ENCODE measurements at regions not wholly inside any gene's neighbourhood (a gene's known extent, or its start where the extent isn't known, plus 50 kb on each side); places are given as distances from the start of the nearest gene placed in this dataset.
A peak's percentile ranks its signal among the peaks of the same experiment; 100 is the strongest.
"Not testable (repeated sequence)": the region's sequence is repeated elsewhere in the genome, so short reads cannot be mapped to it uniquely, and the experiment has no call there.

DNA sequence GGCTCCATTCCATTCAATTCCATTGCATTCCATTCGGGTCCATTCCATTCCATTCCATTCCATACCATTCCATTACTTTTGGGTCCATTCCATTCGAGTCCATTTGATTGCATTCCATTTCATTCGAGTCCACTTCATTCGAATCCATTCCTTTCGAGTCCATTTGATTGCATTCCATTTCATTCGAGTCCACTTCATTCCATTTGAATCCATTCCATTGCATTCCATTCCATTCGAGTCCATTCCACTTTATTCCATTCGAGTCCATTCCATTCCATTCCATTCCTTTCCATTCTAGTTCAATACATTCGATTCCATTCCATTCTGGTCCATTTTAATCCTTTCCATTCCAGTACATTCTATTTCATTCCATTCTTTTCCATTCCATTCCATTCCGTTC lies 334.0 kb downstream of the ZNF33B start:
- ATAC-seq (ENCODE audit: low read depth): no peak
- Histone ChIP-seq H3K4me3 (ENCODE audit: severe bottlenecking) (no peak overlapping the region), H3K9me3 (ENCODE audit: severe bottlenecking) (peaks cover 27% of the 10 kb centered on the region), H3K36me3 (ENCODE audit: low read depth) (no peaks in the 10 kb centered on the region), H3K27me3 (ENCODE audit: insufficient read depth, poor library complexity, severe bottlenecking) (no peaks in the 10 kb centered on the region), H3K27ac (ENCODE audit: poor library complexity, severe bottlenecking) (no peak overlapping the region), H3K4me1 (ENCODE audit: insufficient read depth, poor library complexity, severe bottlenecking) (no peaks in the 10 kb centered on the region)
- TF ChIP-seq, protein P1, sequence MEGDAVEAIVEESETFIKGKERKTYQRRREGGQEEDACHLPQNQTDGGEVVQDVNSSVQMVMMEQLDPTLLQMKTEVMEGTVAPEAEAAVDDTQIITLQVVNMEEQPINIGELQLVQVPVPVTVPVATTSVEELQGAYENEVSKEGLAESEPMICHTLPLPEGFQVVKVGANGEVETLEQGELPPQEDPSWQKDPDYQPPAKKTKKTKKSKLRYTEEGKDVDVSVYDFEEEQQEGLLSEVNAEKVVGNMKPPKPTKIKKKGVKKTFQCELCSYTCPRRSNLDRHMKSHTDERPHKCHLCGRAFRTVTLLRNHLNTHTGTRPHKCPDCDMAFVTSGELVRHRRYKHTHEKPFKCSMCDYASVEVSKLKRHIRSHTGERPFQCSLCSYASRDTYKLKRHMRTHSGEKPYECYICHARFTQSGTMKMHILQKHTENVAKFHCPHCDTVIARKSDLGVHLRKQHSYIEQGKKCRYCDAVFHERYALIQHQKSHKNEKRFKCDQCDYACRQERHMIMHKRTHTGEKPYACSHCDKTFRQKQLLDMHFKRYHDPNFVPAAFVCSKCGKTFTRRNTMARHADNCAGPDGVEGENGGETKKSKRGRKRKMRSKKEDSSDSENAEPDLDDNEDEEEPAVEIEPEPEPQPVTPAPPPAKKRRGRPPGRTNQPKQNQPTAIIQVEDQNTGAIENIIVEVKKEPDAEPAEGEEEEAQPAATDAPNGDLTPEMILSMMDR (IDR thresholded peaks at IDR 0.05; ENCODE audit: poor library complexity, severe bottlenecking): no peak
- DNase-seq (ENCODE audit: low spot score): no peak

DNA sequence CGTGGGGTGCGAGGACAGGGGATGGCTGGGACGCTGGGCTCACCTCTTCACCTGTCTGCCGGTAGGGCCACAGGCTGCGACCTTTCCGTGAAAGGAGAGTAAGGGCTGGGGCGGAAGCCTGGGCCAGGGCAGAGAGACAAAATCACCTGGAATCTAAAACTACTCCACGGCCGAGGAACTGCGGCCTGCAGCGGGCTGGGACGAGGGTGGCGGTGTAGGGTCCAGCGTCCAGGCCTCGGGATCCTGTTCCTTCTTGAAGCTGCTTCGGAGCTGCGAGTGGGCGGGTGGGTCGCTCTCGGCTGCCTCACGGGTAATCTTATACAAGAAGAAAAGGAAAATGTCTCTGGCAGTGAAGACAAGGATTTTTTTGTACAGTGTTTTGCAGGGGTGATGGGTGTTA lies 356.5 kb downstream of the ZNF33B start:
- not testable (repeated sequence) for H3K36me3 ChIP-seq (ENCODE audit: low read depth); H3K27me3 ChIP-seq (ENCODE audit: insufficient read depth, poor library complexity, severe bottlenecking); H3K4me1 ChIP-seq (ENCODE audit: insufficient read depth, poor library complexity, severe bottlenecking); H3K4me3 ChIP-seq (ENCODE audit: severe bottlenecking); ATAC-seq (ENCODE audit: low read depth); H3K27ac ChIP-seq (ENCODE audit: poor library complexity, severe bottlenecking); DNase-seq (ENCODE audit: low spot score); H3K9me3 ChIP-seq (ENCODE audit: severe bottlenecking)

DNA sequence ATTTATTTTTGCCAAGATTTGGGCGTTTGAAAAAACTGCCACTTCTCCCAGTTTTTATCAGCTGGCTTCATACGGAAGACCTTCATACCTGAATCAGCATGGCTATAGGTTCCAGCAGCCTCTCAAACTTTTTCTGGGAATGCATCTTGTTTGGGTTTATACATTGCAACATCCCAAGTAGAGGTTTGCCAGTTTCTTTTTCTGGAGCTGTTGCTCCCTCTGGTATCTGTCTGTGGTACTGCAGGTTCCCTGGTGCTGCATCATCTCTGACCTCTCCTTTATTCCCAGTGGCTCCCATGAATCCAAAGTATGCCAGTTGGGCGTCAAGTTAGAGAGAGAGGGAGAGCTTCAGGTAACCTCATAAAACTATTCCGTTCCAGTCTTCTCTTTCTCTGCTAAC lies 368.6 kb downstream of the ZNF33B start:
- H3K36me3 ChIP-seq (ENCODE audit: low read depth); H3K9me3 ChIP-seq (ENCODE audit: severe bottlenecking); H3K4me3 ChIP-seq (ENCODE audit: severe bottlenecking); H3K4me1 ChIP-seq (ENCODE audit: insufficient read depth, poor library complexity, severe bottlenecking); H3K27me3 ChIP-seq (ENCODE audit: insufficient read depth, poor library complexity, severe bottlenecking); ATAC-seq (ENCODE audit: low read depth); H3K27ac ChIP-seq (ENCODE audit: poor library complexity, severe bottlenecking); DNase-seq (ENCODE audit: low spot score): not testable (repeated sequence)

DNA sequence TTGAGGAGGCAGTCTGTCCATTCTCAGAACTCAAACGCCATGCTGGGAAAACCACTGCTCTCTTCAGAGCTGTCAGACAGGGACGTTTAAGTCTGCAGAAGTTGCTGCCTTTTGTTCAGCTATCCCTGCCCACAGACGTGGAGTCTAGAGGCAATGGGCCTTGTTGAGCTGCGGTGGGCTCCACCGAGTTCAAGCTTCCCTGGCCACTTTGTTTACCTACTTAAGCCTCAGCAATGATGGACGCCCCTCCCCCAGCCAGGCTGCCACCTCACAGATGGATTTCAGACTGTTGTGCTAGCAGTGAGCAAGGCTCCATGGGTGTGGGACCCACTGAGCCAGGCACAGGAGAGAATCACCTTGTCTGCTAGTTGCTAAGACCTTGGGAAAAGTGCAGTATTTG lies 375.1 kb downstream of the ZNF33B start:
- H3K27me3 ChIP-seq (ENCODE audit: insufficient read depth, poor library complexity, severe bottlenecking); ATAC-seq (ENCODE audit: low read depth); DNase-seq (ENCODE audit: low spot score); H3K4me1 ChIP-seq (ENCODE audit: insufficient read depth, poor library complexity, severe bottlenecking); H3K36me3 ChIP-seq (ENCODE audit: low read depth); H3K27ac ChIP-seq (ENCODE audit: poor library complexity, severe bottlenecking); H3K9me3 ChIP-seq (ENCODE audit: severe bottlenecking); H3K4me3 ChIP-seq (ENCODE audit: severe bottlenecking): not testable (repeated sequence)

DNA sequence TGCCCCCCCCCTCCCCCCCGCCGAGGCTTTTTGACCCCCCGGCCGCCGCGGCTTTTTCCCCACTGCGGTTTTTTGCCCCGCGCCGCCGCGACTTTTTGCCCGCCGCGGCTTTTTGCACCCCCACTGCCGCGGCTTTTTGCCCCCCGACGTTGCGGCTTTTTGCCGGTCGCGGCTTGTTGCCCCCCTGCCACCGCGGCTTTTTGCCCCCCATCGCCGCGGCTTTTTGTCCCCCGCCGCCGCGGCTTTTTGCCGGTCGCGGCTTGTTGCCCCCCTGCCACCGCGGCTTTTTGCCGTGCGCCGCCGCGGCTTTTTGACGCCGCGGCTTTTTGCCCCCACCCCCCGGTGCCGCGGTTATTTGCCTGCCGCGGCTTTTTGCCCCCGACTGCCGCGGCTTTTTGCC lies 395.4 kb downstream of the ZNF33B start:
- not testable (repeated sequence) for H3K9me3 ChIP-seq (ENCODE audit: severe bottlenecking); DNase-seq (ENCODE audit: low spot score); H3K36me3 ChIP-seq (ENCODE audit: low read depth); ATAC-seq (ENCODE audit: low read depth); H3K4me1 ChIP-seq (ENCODE audit: insufficient read depth, poor library complexity, severe bottlenecking); H3K27ac ChIP-seq (ENCODE audit: poor library complexity, severe bottlenecking); H3K27me3 ChIP-seq (ENCODE audit: insufficient read depth, poor library complexity, severe bottlenecking); H3K4me3 ChIP-seq (ENCODE audit: severe bottlenecking)

DNA sequence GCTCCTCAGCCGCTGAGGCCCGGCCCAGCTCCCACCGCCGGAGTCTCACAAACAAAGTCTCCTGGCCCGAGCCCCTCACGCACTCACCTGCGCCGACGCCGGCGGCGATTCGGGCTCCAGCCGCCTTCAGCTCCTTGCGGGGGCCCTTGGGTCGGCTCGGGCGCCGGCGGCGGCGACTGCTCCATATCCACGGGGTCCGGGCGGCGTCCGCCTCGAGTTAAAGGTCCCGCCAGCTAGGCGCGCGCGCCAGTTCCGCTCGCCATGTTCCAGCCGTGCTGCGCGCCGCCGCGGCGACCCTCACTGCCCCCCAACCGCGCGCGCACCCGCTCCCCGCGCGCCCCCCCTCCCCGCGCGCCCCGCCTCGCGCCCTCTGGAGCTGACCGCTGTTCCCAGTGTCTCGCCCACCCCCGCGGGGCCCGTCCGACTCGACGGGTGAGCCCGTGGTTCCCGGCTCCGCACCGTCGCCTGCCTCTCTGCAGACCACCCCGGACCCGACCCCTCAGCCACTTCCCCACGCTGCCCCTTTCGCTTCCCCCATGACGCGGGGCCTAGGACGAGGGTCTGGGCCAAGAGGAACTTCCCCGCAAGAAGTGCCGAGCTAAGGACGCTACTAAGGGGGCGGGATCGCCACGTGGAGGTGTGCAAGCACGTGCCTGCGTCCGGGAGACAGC lies 396.1 kb downstream of the ZNF33B start:
- TF ChIP-seq, protein P1 (IDR thresholded peaks at IDR 0.05; ENCODE audit: poor library complexity, severe bottlenecking): no peak
- H3K9me3 ChIP-seq (ENCODE audit: severe bottlenecking): no peaks in the 10 kb centered on the region
- H3K27me3 ChIP-seq (ENCODE audit: insufficient read depth, poor library complexity, severe bottlenecking): peaks cover 4% of the 10 kb centered on the region
- H3K4me3 ChIP-seq (ENCODE audit: severe bottlenecking): no peak overlapping the region
- H3K36me3 ChIP-seq (ENCODE audit: low read depth): no peaks in the 10 kb centered on the region
- peak; percentile 32 for DNase-seq (ENCODE audit: low spot score)
- no peak overlapping the region for H3K27ac ChIP-seq (ENCODE audit: poor library complexity, severe bottlenecking)
- no peak for ATAC-seq (ENCODE audit: low read depth)
- H3K4me1 ChIP-seq (ENCODE audit: insufficient read depth, poor library complexity, severe bottlenecking): no peaks in the 10 kb centered on the region

DNA sequence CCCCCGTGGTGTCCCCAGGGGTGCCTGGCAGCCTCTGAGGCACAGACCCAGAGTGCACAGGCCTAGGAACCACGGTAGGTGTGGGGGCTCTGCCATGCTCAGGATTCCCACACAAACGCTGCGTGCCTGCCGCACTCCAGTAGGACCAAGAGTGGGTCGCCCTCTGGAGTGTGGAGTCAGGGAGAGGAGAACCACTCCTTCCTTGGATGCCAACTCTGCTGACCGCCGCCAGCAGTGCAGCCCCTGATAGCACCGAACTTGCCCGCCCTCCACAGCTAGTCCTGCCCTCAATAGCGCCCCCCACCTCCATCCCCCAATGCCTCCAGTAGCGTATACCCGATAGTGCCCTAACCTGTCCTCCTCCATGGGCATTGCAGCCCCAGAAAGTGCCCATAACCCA lies 402.0 kb downstream of the ZNF33B start:
- not testable (repeated sequence) for H3K27me3 ChIP-seq (ENCODE audit: insufficient read depth, poor library complexity, severe bottlenecking); ATAC-seq (ENCODE audit: low read depth); H3K27ac ChIP-seq (ENCODE audit: poor library complexity, severe bottlenecking); H3K4me1 ChIP-seq (ENCODE audit: insufficient read depth, poor library complexity, severe bottlenecking); DNase-seq (ENCODE audit: low spot score); H3K4me3 ChIP-seq (ENCODE audit: severe bottlenecking); H3K36me3 ChIP-seq (ENCODE audit: low read depth); H3K9me3 ChIP-seq (ENCODE audit: severe bottlenecking)

DNA sequence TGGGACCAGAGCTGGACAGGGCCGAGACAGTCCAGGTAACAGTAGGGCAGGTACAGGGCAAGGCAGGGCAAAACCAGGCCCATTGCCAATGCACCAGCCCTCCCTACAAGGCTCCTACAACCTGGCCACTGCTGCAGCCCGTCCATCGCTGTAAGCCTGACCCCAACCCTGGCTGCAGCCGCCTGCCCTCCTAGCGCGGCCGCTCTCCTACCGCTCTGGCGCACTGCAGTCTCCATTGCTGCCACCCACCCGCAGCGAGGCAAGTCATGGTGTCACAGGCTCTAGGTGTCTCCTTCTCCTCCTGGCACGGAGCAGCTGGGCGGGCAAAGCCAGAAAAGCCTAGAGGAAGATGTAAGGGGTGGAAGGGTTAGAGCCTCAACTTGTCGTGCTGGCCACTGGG lies 402.6 kb downstream of the ZNF33B start:
- not testable (repeated sequence) for H3K36me3 ChIP-seq (ENCODE audit: low read depth); H3K4me3 ChIP-seq (ENCODE audit: severe bottlenecking); H3K27me3 ChIP-seq (ENCODE audit: insufficient read depth, poor library complexity, severe bottlenecking); H3K27ac ChIP-seq (ENCODE audit: poor library complexity, severe bottlenecking); H3K9me3 ChIP-seq (ENCODE audit: severe bottlenecking); DNase-seq (ENCODE audit: low spot score); ATAC-seq (ENCODE audit: low read depth); H3K4me1 ChIP-seq (ENCODE audit: insufficient read depth, poor library complexity, severe bottlenecking)

DNA sequence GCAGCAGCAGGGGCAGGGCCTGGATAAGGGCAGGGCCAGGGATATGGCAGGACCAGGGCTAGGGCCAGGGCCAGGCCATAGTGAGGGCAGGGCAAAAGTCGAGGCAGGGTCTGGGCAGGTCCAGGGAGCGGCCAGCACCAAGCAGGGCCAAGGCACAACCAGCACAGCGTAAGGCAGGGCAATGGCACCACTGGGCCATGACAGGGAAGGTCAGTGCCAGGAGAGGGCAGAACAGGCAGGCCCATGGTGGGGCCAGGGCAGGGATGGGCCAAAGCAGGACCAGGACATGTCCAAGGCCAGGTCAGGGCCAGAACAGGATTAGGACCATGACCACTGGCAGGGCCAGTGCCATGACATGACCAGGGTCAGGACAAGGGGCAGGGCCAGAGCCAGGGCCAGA lies 403.1 kb downstream of the ZNF33B start:
- ATAC-seq (ENCODE audit: low read depth); H3K27ac ChIP-seq (ENCODE audit: poor library complexity, severe bottlenecking); H3K36me3 ChIP-seq (ENCODE audit: low read depth); H3K4me1 ChIP-seq (ENCODE audit: insufficient read depth, poor library complexity, severe bottlenecking); H3K4me3 ChIP-seq (ENCODE audit: severe bottlenecking); H3K27me3 ChIP-seq (ENCODE audit: insufficient read depth, poor library complexity, severe bottlenecking); DNase-seq (ENCODE audit: low spot score); H3K9me3 ChIP-seq (ENCODE audit: severe bottlenecking): not testable (repeated sequence)

DNA sequence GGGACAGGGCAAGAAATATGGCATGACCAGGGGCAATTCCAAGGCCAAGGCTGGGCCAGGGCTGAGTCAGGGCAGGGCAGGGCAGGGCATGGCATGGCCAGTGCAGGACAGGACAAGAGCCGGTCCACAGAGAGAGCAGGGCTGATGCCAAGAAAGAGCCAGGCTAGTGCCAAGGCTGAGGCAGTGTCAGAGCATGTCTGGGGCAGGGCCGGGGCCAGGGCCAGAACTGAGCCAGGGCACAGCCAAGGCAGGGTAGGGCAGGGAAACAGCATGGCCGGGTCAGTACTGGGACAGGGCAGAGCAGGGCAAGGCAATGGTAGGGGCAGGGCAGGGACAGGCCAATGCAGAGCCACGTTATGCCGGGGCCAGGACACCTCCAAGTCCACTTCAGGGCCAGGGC lies 403.9 kb downstream of the ZNF33B start:
- not testable (repeated sequence) for H3K27me3 ChIP-seq (ENCODE audit: insufficient read depth, poor library complexity, severe bottlenecking); H3K27ac ChIP-seq (ENCODE audit: poor library complexity, severe bottlenecking); H3K4me3 ChIP-seq (ENCODE audit: severe bottlenecking); ATAC-seq (ENCODE audit: low read depth); H3K36me3 ChIP-seq (ENCODE audit: low read depth); DNase-seq (ENCODE audit: low spot score); H3K9me3 ChIP-seq (ENCODE audit: severe bottlenecking); H3K4me1 ChIP-seq (ENCODE audit: insufficient read depth, poor library complexity, severe bottlenecking)
